HG03196 (cell line): ENCODE measurements at regions not wholly inside any gene's neighbourhood (a gene's known extent, or its start where the extent isn't known, plus 50 kb on each side); places are given as distances from the start of the nearest gene placed in this dataset.
"Not testable (repeated sequence)": the region's sequence is repeated elsewhere in the genome, so short reads cannot be mapped to it uniquely, and the experiment has no call there.

ENCODE experiments used
- ATAC-seq: cut with Tn5 transposase; IDR thresholded peaks from one replicate; pipeline ENCODE4 v1.9.1; 2021; ENCODE audit not compliant: unreplicated experiment

- ATAC-seq, result no peak
These were observed 1101.0 kb upstream of the SEMA6A start for GRCh38 chr5:117675646-117676045.

GRCh38 chr5:117671551-117671950 is 1096.9 kb upstream of the SEMA6A start:
- no peak for ATAC-seq

- no peak for ATAC-seq
These were observed 1092.5 kb upstream of the SEMA6A start for GRCh38 chr5:117667105-117667504.

GRCh38 chr5:117665121-117665520 is 1090.5 kb upstream of the SEMA6A start:
- no peak for ATAC-seq

GRCh38 chr5:117662361-117662760 is 1087.7 kb upstream of the SEMA6A start:
- ATAC-seq, result no peak

GRCh38 chr5:117657541-117657940 is 1082.9 kb upstream of the SEMA6A start:
- ATAC-seq, result no peak

- ATAC-seq, result no peak
These were observed 1078.3 kb upstream of the SEMA6A start for GRCh38 chr5:117652958-117653280.

- no peak for ATAC-seq
These were observed 1077.7 kb upstream of the SEMA6A start for GRCh38 chr5:117652036-117652957.

- ATAC-seq, result no peak
These were observed 1075.2 kb upstream of the SEMA6A start for GRCh38 chr5:117649821-117650220.

GRCh38 chr5:117645400-117645799 is 1070.8 kb upstream of the SEMA6A start:
- no peak for ATAC-seq

GRCh38 chr5:117638581-117638980 is 1064.0 kb upstream of the SEMA6A start:
- ATAC-seq, result no peak

- ATAC-seq, result no peak
These were observed 1058.5 kb upstream of the SEMA6A start for GRCh38 chr5:117633093-117633492.

- ATAC-seq, result no peak
These were observed 1049.6 kb upstream of the SEMA6A start for GRCh38 chr5:117624201-117624600.

GRCh38 chr5:117623042-117623805 is 1048.6 kb upstream of the SEMA6A start:
- ATAC-seq, result no peak

GRCh38 chr5:117621921-117622320 is 1047.3 kb upstream of the SEMA6A start:
- no peak for ATAC-seq

GRCh38 chr5:117615226-117615625 is 1040.6 kb upstream of the SEMA6A start:
- ATAC-seq, result no peak

- no peak for ATAC-seq
These were observed 1039.8 kb upstream of the SEMA6A start for GRCh38 chr5:117614408-117614807.

- ATAC-seq, result no peak
These were observed 1030.2 kb upstream of the SEMA6A start for GRCh38 chr5:117604845-117605244.

GRCh38 chr5:117599811-117600210 is 1025.2 kb upstream of the SEMA6A start:
- not testable (repeated sequence) for ATAC-seq

GRCh38 chr5:117594166-117594565 is 1019.5 kb upstream of the SEMA6A start:
- no peak for ATAC-seq

- peak; percentile 63 for ATAC-seq
These were observed 1016.3 kb upstream of the SEMA6A start for GRCh38 chr5:117590944-117591343.

GRCh38 chr5:117588611-117589010 is 1014.0 kb upstream of the SEMA6A start:
- ATAC-seq, result no peak
